GM21367 (cell line): ENCODE measurements at regions not wholly inside any gene's neighbourhood (a gene's known extent, or its start where the extent isn't known, plus 50 kb on each side); places are given as distances from the start of the nearest gene placed in this dataset.

Source experiments
- ATAC-seq: cut with Tn5 transposase; IDR thresholded peaks from one replicate; pipeline ENCODE4 v1.9.1; 2021; ENCODE audit not compliant: unreplicated experiment

- ATAC-seq = no peak
These were observed 425.6 kb upstream of the NCAM2 start for GRCh38 chr21:20572582-20572981.

DNA sequence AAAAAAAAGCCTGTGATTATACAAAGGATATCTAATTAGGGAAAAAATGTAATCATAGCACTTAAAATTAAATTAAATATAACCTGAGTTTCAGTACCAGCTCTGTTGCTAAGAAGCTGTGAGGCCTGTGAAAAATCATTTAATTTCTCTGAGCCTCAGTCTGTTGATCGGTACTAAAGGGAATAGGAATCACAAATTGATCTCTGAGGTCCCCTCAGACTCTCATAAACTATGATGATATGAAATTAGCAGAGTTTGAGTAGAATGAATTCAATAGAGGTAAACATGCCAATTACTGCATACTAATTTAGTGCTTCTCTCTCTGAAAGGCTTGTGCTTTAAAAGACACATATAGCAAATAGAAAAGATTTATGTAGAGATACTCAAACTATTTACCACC lies 416.8 kb upstream of the NCAM2 start:
- ATAC-seq = no peak

- no peak for ATAC-seq
These were observed 406.9 kb upstream of the NCAM2 start for GRCh38 chr21:20591284-20591683.

DNA sequence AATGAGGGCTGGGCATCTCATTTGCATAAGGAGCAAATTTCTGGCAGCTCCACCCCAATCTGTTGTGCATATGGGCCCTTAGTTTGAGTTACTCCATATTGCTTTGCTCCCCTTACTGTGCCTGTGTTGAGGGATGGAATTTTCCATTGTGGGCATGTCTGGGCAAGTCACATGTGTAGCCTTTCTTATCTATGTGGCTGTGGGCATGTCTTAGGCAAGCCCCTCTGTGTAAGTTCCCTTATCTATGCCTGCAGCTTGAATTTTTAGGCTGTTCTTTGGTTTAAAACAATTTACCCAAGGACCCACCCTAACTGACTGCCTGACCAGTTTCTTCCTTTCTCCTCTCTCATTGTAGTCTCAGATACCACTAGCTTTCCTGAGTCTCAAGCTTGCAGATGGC lies 405.7 kb upstream of the NCAM2 start:
- no peak for ATAC-seq

DNA sequence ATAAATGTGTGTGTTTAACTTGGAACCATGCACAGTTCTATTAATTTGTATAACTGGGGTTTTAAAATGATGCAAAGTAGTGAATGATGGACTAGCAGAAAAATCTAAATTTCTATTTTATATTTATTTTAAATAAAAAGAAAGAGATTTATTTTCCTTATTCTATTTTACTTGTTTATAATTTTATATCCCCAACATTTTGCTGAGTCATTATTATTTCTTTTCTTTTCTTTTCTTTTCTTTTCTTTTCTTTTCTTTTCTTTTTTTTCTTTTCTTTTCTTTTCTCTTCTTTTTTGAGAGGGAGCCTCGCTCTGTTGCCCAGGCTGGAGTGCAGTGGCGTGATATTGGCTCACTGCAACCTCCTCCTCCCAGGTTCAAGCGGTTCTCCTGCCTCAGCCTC lies 395.0 kb upstream of the NCAM2 start:
- ATAC-seq = no peak

DNA sequence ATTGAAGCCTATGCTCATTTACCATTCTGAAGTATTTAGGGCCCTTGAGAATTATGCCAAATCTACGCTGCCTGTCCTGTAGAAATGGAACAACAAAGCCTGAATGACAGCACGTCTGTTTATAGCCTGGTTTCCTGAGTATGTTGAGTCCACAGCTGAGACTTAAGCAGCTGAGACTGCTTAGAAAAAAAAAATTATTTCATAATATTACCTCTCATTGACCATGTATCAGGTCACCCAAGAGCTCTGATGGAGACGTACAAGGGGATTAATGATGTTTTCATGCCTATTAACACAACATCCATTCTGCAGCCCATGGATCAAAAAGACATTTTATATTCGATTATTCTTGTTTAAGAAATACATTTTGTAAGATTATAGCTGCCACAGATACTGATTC lies 387.2 kb upstream of the NCAM2 start:
- ATAC-seq = no peak

GRCh38 chr21:20613654-20614053 lies 384.6 kb upstream of the NCAM2 start:
- no peak for ATAC-seq

GRCh38 chr21:20617130-20617529 lies 381.1 kb upstream of the NCAM2 start:
- ATAC-seq = no peak

DNA sequence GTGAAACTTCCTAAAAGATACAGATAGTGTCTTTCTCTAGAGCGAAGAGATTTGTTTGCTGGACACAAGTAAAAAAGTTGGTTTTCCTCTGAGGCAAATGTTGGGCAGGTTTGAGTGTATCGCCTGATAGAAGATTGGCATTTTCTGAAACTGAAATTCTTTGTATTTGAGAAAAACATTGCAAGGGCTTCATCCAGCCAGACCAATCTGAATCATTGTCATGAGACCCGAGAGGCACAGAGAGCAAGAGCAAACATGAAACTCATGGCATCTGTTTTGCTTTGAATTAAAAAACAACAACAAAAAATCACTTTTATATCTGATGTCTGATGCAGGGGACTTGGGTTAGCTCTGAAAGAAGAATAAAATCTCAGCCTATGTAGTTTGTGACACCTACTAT lies 379.3 kb upstream of the NCAM2 start:
- no peak for ATAC-seq

DNA sequence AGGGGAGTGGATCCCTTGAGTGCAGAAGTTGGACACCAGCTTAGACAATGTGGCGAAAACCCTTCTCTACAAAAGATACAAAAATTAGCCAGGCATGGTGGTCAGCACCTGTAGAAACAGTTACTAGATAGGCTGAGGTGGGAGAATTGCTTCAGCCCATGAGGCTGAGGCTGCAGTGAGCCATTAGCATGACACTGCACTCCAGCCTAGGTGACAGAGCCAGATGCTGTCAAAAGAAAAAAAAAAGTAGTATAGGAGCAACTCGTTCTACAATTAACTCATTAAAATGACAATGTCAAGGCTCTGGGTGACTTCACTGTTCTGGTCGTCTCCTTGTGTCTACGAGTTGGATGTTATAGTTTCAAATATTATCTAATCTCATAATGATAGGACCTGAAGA lies 370.6 kb upstream of the NCAM2 start:
- ATAC-seq = no peak

DNA sequence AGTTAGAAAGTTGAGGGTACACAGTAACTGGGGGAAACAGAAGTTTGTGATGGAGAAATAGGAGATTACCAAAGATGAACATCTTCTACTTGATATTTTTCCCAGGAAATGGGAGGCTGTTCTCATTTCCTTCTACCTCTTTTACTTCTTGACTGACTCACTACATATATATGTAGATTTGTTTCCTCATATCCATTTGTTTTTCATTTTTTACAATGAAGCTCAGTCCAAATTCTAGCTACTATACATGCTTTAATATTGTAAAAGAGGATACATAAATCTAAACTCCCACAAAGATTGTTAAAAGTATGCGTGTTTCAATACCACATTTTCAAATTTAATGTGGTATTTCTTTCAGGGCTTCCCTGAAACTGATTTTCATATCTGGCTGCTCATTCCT lies 366.6 kb upstream of the NCAM2 start:
- no peak for ATAC-seq

DNA sequence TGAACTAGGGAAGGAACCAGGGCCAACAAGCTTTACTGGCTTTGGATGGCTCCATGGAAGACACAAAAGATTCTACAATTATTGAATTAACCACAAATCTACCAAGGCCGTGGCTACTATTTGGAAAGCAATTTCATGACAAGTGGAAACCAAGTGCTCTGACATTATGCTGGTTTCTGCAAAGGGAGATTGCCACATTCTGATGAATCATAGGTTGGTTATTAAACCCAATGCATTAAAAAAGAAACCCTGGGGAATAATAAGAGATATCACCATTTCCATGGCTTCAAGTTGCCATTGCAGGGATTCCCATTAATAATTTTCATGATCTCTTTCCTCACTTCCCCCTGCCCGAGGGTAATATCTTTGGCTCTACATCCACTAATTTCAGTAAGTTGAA lies 359.2 kb upstream of the NCAM2 start:
- ATAC-seq = no peak

- ATAC-seq = no peak
These were observed 357.0 kb upstream of the NCAM2 start for GRCh38 chr21:20641241-20641640.

GRCh38 chr21:20642681-20643080 lies 355.5 kb upstream of the NCAM2 start:
- no peak for ATAC-seq

DNA sequence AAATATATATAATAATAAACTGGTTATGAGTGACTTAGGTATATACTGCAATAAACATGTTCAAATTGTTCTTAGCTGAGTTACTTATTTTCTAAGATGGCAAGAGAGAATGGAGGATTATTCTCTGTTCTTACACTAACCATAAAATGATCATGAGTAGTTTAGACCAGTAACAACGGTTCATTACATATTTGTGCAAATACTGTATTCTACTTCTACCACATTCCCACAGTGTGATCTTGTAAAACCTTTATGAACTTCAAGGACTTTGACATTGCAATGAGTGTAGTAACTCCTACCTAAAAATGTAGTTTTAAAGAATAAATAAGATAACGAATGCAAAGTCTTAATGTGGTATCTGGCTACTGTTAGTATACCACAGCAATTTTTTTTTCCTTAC lies 353.7 kb upstream of the NCAM2 start:
- ATAC-seq = no peak

DNA sequence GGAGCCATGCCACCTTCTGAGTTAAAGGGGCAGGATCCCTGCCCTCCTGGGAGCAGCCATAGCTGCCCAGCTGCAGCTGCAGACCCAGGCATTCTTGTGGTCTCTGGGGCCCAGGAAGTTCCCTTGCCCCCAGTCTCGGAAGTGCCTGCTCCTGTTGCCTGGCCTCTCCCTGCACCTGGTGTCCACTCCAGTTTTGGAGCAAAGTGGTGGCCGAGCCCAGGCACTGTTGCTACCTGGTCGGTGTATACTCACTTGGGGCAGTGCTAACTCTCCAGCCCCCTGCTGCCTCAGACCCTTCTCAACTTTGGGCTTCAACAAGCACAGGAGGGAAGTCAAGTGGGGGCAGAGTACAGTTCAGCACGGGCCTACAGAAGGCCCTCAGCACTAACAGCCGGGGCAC lies 352.9 kb upstream of the NCAM2 start:
- no peak for ATAC-seq

DNA sequence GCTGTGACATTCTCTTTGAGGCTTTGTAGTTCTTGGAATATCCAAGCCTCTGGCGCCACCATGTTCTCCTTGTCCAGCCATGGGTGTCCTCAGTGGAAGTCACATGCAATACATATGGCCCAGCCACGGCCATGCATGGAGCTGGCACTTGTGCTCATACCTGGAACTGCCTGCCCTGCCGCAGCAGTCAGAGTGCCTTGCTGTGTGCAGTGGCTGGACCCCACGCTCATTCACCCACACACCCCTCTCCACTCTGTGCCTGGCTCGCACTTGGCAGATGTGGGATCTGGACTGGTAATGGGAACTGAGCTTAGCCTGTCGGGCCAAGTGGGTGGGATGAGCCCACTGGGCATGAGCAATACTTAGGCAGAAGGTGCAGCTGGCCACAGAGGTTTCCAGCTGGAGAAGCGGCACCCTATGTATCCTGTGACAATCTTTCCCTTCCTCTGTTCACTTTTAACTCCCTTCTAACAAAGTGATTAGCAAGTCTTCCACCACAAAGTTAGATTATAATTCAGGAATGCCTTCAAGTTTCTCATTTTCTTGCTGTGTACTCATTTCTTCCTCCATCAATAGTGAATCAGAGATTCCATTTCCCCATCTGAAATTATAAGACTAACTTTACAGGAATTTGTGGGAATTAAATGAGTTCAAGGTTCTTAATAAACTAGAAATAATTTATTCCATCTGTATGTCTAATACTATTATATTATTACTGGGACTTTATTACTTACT lies 351.6 kb upstream of the NCAM2 start:
- ATAC-seq = no peak

- ATAC-seq = no peak
These were observed 350.6 kb upstream of the NCAM2 start for GRCh38 chr21:20647607-20648006.

DNA sequence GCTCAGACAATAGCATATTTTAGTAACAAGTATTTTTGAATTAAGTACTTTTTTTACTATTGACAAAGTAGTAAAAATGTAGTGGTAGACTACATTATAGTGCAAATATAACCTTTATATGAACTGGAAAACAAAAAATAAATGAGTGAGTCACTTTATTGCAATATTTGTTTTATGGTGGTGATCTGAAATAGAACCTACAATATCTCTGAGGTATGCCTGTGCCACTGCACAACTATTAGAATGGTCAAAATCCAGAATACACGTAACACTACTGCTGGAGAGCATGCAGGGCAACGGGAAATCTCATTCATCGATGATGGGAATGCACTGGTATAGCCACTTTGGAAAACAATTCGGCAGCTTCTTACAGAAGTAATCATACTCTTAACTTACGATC lies 349.0 kb upstream of the NCAM2 start:
- no peak for ATAC-seq

DNA sequence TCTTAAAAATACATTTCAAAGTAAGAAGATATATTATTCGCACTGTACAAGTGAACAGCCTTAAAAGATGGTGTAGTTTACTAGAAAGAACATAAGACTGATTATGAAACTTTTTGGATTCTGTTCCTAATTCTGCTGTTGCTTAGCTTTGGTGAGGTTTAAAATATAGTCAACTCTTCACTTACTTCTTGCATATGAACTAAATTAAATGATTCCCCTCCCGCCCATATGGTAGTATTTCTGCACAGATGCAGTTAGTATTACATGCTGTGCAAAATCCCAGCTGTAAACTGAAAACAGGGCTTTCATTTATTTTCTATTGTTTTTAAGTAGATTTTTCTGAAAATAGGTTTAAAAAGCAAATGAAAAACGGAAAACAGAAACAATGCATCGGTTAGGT lies 345.4 kb upstream of the NCAM2 start:
- ATAC-seq = no peak

DNA sequence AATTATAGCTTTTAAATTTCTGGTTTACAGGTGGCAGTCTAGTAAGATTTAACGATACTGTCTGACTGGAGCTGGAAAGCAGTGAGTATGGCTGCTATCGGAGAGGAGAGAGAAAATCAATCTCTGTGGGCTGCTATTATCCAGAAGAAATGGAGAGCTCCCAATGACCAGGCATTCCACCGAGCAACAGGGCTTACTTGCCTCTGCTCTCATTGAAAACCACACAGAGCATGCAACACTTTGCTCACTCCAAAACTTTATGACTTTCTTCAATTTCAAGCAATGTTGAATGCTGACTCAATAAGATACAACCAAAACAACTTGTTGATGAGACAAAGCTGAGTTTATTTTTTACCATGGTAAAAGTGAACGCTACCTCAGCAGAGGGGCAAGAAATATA lies 337.0 kb upstream of the NCAM2 start:
- ATAC-seq = no peak

GRCh38 chr21:20661745-20662422 lies 336.3 kb upstream of the NCAM2 start:
- no peak for ATAC-seq

DNA sequence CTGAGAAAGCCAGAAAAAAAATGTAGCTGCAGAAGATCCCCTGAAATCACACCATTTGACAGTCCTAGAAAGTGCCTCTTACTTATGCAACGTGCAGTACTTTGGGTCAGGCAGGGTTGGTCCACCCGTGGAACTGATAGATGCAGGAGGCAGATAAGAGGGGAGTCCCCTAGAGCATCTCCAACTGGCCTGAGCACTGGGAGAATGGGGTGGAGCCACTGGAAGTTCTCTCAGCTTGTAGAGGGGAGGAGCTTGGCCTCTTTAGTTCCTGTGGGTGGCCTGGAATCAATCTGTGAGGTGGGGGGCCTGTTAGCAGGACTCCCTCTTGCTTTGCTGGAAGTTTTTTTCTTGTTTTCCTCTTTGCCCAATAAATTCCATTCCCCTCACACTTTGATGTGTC lies 335.7 kb upstream of the NCAM2 start:
- no peak for ATAC-seq
